SU-DHL-6 (cell line): ENCODE measurements at regions not wholly inside any gene's neighbourhood (a gene's known extent, or its start where the extent isn't known, plus 50 kb on each side); places are given as distances from the start of the nearest gene placed in this dataset.

Source experiments
- EZH2phosphoT487 ChIP-seq: fragments of 200-600 bp; sonication (generic), shearing (Covaris generic); conservative IDR thresholded peaks from 2 replicates; pipeline ENCODE4 v1.6.1; 2018; ENCODE audit warnings: mild to moderate bottlenecking, antibody characterized with exemption, low read length, moderate library complexity, mixed read lengths
- TF ChIP-seq, protein P1 (sequence below): fragments of 200-600 bp; sonication (generic); IDR thresholded peaks from one replicate; pipeline ENCODE4 v1.5.1; 2017; ENCODE audit warnings: antibody characterized with exemption, mild to moderate bottlenecking, low read length, moderate library complexity; ENCODE audit not compliant: insufficient read depth, poor library complexity, severe bottlenecking

DNA sequence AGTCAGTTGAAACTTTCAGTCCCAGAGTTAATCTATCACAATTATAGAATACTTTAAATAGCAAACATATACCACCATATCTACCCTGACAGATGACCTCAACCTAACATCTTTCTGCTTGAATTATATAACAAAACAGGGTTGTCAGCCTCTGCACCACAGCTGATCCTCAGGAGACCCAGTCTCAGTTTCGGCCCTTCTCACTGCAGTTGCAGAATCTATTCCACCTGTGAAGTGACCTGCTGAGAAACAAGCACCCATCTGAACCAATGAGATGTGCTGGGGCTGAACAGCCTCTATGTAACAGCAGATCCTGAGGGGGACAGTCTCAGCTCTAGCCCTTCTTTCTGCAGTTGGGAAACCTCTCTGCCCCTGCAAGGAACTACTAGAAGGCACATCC is 567.6 kb downstream of the KCNJ3 start:
- TF ChIP-seq, protein P1, sequence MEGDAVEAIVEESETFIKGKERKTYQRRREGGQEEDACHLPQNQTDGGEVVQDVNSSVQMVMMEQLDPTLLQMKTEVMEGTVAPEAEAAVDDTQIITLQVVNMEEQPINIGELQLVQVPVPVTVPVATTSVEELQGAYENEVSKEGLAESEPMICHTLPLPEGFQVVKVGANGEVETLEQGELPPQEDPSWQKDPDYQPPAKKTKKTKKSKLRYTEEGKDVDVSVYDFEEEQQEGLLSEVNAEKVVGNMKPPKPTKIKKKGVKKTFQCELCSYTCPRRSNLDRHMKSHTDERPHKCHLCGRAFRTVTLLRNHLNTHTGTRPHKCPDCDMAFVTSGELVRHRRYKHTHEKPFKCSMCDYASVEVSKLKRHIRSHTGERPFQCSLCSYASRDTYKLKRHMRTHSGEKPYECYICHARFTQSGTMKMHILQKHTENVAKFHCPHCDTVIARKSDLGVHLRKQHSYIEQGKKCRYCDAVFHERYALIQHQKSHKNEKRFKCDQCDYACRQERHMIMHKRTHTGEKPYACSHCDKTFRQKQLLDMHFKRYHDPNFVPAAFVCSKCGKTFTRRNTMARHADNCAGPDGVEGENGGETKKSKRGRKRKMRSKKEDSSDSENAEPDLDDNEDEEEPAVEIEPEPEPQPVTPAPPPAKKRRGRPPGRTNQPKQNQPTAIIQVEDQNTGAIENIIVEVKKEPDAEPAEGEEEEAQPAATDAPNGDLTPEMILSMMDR, result no peak
- no peak for TF ChIP-seq EZH2phosphoT487
